Keratinocyte (primary cell): ENCODE measurements at regions not wholly inside any gene's neighbourhood (a gene's known extent, or its start where the extent isn't known, plus 50 kb on each side); places are given as distances from the start of the nearest gene placed in this dataset.

Experiments used
- DNase-seq: peaks from one replicate; pipeline ENCODE4 v3.0.0-alpha.2; 2011; ENCODE audit warnings: low read depth, missing footprints, low spot score
- FAIRE-seq: peaks from 2 replicates; lab custom pipeline; 2011; peaks lifted over from hg19 to GRCh38; lab: Jason Lieb, UNC
- H2AFZ ChIP-seq: 2 replicates; pipeline ENCODE4 v1.6.0; 2012; ENCODE audit warnings: low read length, control low read depth, inconsistent platforms; ENCODE audit not compliant: control insufficient read depth
- H3K27ac ChIP-seq: 2 replicates; pipeline ENCODE4 v1.5.1; 2011; ENCODE audit warnings: low read length; ENCODE audit not compliant: control insufficient read depth, insufficient read depth
- H3K27me3 ChIP-seq: 3 replicates; pipeline ENCODE4 v1.6.0; 2011; ENCODE audit warnings: low read length; ENCODE audit not compliant: control insufficient read depth, insufficient read depth; ENCODE audit errors: extremely low read depth
- H3K36me3 ChIP-seq, 2 experiments: 2 replicates in 1 of 2; 3 replicates in 1 of 2; pipeline ENCODE4 v1.5.1; 2011; ENCODE audit warnings: low read length in 2 of 2, mild to moderate bottlenecking in 1 of 2; ENCODE audit not compliant: control insufficient read depth in 2 of 2, insufficient read depth in 2 of 2; ENCODE audit errors: extremely low read depth in 1 of 2
- H3K4me1 ChIP-seq: 3 replicates; pipeline ENCODE4 v1.5.1; 2011; ENCODE audit warnings: low read length; ENCODE audit not compliant: control insufficient read depth, insufficient read depth; ENCODE audit errors: extremely low read depth
- H3K4me2 ChIP-seq: 3 replicates; pipeline ENCODE4 v1.6.0; 2011; ENCODE audit warnings: low read depth, low read length; ENCODE audit not compliant: control insufficient read depth, insufficient read depth; ENCODE audit errors: extremely low read depth
- H3K4me3 ChIP-seq, 3 experiments: fragments of 200-600 bp in 1 of 3; sonication (generic) in 1 of 3; 2 replicates in 2 of 3; 3 replicates in 1 of 3; pipeline ENCODE4 v1.5.1; 2011 to 2016; ENCODE audit warnings: low read length in 3 of 3, mild to moderate bottlenecking in 3 of 3, control low read depth in 2 of 3, inconsistent platforms in 1 of 3, low read depth in 1 of 3, mixed read lengths in 1 of 3, mixed run types in 1 of 3, moderate library complexity in 1 of 3; ENCODE audit not compliant: control insufficient read depth in 2 of 3, insufficient read depth in 2 of 3; ENCODE audit errors: extremely low read depth in 1 of 3
- H3K79me2 ChIP-seq: 2 replicates; pipeline ENCODE4 v1.6.0; 2012; ENCODE audit warnings: low read length; ENCODE audit not compliant: control insufficient read depth, insufficient read depth
- H3K9ac ChIP-seq: 3 replicates; pipeline ENCODE4 v1.6.0; 2011; ENCODE audit warnings: low read length; ENCODE audit not compliant: control insufficient read depth, insufficient read depth; ENCODE audit errors: extremely low read depth
- H3K9me1 ChIP-seq: 3 replicates; pipeline ENCODE4 v1.6.0; 2011; ENCODE audit warnings: low read length; ENCODE audit not compliant: control insufficient read depth, insufficient read depth; ENCODE audit errors: extremely low read depth
- H3K9me3 ChIP-seq: 2 replicates; pipeline ENCODE4 v1.5.1; 2012; ENCODE audit warnings: low read depth, low read length; ENCODE audit not compliant: control insufficient read depth
- H4K20me1 ChIP-seq: 3 replicates; pipeline ENCODE4 v1.6.0; 2011; ENCODE audit warnings: low read length; ENCODE audit not compliant: control insufficient read depth, insufficient read depth; ENCODE audit errors: extremely low read depth
- CTCF ChIP-seq, 3 experiments: IDR thresholded peaks in 1 of 3; conservative IDR thresholded peaks in 1 of 3; optimal IDR thresholded peaks in 1 of 3; 2 replicates in 2 of 3; 3 replicates in 1 of 3; pipeline versions ENCODE3 to v1.5.1; 2011; ENCODE audit warnings: low read length in 3 of 3, mild to moderate bottlenecking in 3 of 3, moderate library complexity in 2 of 3, control low read depth in 1 of 3, inconsistent platforms in 1 of 3; ENCODE audit not compliant: insufficient read depth in 2 of 3; ENCODE audit errors: extremely low read depth in 1 of 3
- EZH2 ChIP-seq: IDR thresholded peaks from one replicate; pipeline ENCODE4 v1.6.1; 2012; ENCODE audit warnings: inconsistent platforms, mild to moderate bottlenecking, low read length, moderate library complexity
- dilution Hi-C: fragments of 300-500 bp; cut with MboI; formaldehyde crosslinking; loops from one replicate; pipeline ENCODE4 v1.7.0; 2020; ENCODE audit warnings: low sequenced_read_pairs; ENCODE audit not compliant: extremely low pct_ligation_motif_present

DNA sequence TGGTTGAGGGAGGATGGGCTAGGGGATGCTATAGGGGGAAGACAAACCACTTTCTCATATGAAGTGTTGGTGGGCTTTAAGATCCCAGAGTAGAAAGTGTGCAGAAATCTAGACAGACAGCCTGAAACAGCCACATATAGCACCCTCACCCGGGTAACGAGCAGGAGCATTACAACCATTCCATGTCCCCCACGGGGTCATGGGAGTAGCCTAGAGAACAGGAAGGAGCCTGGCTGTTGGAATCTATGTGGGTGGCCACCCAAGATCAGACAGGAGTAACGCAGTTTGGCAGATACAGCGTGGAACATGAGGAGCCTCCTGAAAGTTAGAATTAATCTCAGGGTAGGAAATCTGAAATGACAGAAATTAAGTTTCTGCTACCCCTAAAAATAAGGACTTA, 146.1 kb upstream of the RAI14 start:
- H3K27me3 ChIP-seq = no peaks in the 10 kb centered on the region
- H3K9me3 ChIP-seq = no peaks in the 10 kb centered on the region
- H3K4me3 ChIP-seq = no peak overlapping the region
- H3K9ac ChIP-seq = no peak overlapping the region
- H3K79me2 ChIP-seq = no peaks in the 10 kb centered on the region
- no peak for FAIRE-seq
- peaks cover 10% of the 10 kb centered on the region for H3K4me1 ChIP-seq
- H3K9me1 ChIP-seq = no peaks in the 10 kb centered on the region
- H3K27ac ChIP-seq = no peak overlapping the region
- no peaks in the 10 kb centered on the region for H4K20me1 ChIP-seq
- DNase-seq = no peak
- TF ChIP-seq CTCF (optimal IDR thresholded peaks at IDR 0.05 in 1 of 3, IDR thresholded peaks at IDR 0.05 in 1 of 3, conservative IDR thresholded peaks at IDR 0.05 in 1 of 3; ENCODE audit: extremely low read depth in 1 of 3, insufficient read depth in 2 of 3, low read length in 3 of 3) = no peak
- TF ChIP-seq EZH2 = no peak
- peak overlapping the region; percentile 87 for H2AFZ ChIP-seq
- peak overlapping the region; percentile 68 for H3K4me2 ChIP-seq
- H3K36me3 ChIP-seq = no peaks in the 10 kb centered on the region
- dilution Hi-C loops = no loop called here

DNA sequence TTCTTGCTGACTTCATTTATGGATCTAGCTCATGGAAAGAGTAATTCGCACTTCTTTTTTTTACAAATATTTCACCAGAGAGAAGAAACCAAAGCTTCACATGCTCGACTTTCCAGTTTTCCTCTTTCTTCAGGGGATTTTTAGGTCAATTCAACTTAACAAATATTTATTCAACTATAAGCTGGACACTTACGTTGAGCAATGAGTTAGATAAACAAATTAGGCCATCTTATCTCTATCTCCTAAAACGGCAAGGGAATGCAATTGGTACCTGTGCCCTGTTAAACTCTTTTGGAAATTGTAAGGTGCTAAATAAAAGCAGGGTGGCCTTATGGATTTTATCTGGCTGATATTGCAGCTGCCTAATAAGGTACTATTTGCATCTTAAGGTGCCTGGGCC, 145.1 kb upstream of the RAI14 start:
- Histone ChIP-seq H4K20me1 (no peaks in the 10 kb centered on the region), H3K4me2 (no peak overlapping the region), H2AFZ (no peak overlapping the region), H3K9me1 (no peaks in the 10 kb centered on the region), H3K4me3 (no peak overlapping the region), H3K4me1 (peaks cover 10% of the 10 kb centered on the region), H3K9ac (no peak overlapping the region), H3K36me3 (no peaks in the 10 kb centered on the region), H3K9me3 (no peaks in the 10 kb centered on the region), H3K27ac (no peak overlapping the region), H3K79me2 (no peaks in the 10 kb centered on the region), H3K27me3 (no peaks in the 10 kb centered on the region)
- dilution Hi-C loops = no loop called here
- no peak for TF ChIP-seq EZH2
- TF ChIP-seq CTCF (optimal IDR thresholded peaks at IDR 0.05 in 1 of 3, IDR thresholded peaks at IDR 0.05 in 1 of 3, conservative IDR thresholded peaks at IDR 0.05 in 1 of 3; ENCODE audit: extremely low read depth in 1 of 3, insufficient read depth in 2 of 3, low read length in 3 of 3) = no peak
- no peak for DNase-seq
- no peak for FAIRE-seq
